ENCODE measurements at regions not wholly inside any gene's neighbourhood (a gene's known extent, or its start where the extent isn't known, plus 50 kb on each side); places are given as distances from the start of the nearest gene placed in this dataset.

DNA sequence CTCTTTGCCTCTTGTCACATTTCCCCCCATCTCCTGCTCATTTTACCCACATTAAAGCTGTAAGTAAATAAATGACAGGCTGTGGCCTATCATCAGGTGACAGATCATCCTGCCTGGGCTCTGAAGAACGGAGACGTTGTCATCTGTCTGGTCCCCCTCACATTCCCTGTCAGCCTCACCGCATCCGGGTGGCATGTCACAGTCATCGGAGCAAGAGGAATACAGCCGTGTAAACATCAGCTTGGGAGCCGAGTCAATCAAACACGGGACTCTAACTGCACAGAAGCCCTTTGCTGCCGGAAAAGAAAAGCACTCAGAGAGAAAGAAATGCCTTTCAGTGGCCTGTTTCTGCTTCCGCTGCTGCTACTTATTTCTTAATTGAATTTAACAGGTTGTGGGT lies 371.9 kb upstream of the ID4 start:
- DNase-seq (ENCODE audit: low spot score): no peak

- no peak for DNase-seq (ENCODE audit: low spot score)
Observed at GRCh38 chr6:19465760-19466159, 371.4 kb upstream of the ID4 start.

- DNase-seq (ENCODE audit: low spot score): no peak
Observed at GRCh38 chr6:19470333-19470732, 366.8 kb upstream of the ID4 start.

DNA sequence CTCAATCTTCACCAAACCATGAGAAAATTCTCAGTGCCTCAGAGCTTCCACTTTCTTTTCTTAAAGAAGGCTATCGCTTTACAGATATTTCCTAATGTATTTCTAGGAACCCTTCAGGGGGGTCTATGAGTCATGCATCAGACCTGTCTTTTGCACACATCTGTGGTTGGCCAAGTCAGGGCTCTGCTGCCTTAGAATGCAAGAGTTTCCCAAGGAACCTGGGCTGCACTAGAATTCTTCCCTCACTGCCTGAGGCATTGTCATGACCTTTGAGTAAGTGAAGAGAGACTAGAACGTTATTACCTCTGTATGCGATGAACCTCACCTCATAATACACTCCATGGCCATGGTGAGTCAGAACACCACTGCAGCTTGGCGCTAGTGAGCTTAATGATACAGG lies 365.0 kb upstream of the ID4 start:
- no peak for DNase-seq (ENCODE audit: low spot score)

DNA sequence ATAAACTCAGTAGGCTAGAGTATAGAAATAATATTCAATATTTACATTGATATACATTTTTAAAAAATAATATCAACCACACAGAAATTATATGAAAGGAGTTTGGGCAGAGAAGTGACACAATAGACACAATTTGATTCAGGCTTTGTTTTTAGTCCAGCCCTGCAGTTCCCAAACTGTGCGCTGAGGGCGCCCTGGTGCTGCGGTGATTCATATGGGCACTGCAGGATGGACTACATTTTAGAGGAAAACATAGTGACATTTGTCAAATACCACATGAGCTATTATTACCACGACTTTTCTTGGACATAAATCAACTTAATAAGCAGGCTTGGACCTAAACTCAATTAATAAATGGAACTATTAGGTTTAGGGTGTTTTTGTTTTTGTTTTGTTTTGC lies 364.3 kb upstream of the ID4 start:
- DNase-seq (ENCODE audit: low spot score): peak; percentile 13

- DNase-seq (ENCODE audit: low spot score): no peak
Observed at GRCh38 chr6:19477563-19477962, 359.6 kb upstream of the ID4 start.

DNA sequence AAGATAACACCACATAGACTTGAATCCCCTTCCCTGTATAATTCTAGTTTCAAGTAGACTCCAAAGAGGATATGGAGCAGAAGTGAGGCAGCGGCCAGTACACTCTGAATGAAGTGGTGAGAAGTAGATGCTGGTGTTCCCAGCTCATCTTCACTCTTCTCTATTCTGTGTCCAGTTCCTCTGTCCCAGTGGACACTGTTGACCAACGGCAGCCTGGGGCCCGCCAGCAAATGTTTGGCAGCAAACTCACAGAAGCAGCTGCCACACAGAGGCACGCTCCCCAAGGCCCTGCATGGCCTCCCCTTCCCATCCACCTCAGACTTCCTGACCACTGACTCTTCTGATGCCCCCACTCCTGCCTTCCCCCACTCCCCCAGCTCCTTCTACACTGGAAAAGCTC lies 358.9 kb upstream of the ID4 start:
- no peak for DNase-seq (ENCODE audit: low spot score)

- no peak for DNase-seq (ENCODE audit: low spot score)
Observed at GRCh38 chr6:19478992-19479391, 358.2 kb upstream of the ID4 start.

- no peak for DNase-seq (ENCODE audit: low spot score)
Observed at GRCh38 chr6:19479551-19479950, 357.6 kb upstream of the ID4 start.

DNA sequence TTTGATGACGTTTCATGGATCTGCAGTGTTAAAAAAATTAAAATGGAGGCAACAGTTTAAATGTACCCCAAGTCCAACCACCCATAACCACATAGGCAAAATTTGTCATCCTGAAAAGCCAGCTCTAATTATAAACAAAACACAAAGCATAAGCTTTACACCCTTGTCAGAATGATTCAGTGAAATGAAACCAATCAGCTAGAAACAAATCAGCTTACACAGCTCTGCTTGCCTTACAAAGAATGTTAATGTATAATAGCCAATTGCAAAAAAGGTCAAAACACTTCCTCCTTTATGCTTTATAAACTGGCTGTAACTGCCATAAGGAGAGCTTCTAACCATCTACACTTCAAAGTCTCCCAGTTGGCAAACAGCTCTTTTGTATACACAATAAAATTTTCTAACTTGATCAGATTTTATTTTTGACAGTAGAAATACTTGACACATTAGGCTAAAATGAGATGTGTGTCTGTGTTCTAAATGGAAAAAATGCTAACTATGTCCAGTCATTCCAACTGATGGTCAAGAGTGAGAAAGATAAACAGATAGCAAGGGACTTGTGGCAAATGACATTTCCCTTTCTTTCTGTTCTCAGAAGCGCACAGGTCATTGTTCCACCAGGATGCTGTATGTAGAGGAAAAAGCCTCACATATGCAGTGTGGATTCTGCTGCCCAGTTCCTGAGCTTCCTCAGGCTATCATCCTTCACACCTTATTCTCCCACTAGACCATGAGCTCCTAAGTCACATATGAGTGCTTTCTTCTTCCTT lies 344.3 kb upstream of the ID4 start:
- peak; percentile 17 for DNase-seq (ENCODE audit: low spot score)

DNA sequence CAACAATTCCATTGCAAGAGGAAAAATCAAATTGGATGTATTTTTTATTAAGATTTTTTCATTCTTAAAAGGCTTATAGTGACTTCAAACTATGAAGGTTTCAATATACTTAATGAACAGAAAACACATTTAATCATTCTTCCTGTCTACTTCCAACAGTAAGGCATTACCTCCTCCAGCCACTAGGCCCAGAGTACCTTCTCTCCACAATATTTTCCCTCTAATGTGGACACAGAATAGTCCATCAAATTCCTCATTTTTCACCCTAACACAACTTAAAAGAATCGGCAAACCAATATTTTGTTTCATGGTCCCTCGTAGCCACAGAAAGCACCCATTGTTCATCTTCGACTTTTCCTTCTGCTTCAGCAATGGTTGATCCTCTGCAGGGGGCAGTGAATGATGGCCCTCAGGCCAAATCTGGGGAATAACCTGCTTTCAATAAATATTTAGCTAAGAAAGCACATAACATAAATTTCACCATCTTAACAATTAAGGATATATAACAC lies 335.4 kb upstream of the ID4 start:
- no peak for DNase-seq (ENCODE audit: low spot score)

DNA sequence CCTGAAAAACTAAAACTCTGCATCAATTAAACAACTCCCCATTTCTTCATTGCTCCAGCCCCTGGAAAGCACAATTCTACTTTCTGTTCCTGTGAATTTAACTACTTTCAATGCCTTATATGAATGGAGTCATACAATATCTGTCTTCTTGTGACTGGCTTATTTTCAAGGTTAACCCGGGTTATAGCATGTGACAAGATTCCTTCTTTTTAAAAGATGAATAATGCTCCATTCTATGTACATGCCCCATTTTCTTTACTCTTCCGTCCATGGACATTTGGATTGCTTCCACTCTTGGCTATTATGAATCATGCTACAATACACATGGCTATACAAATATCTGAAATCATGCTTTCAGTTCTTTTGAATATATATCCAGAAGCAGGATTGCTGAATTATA lies 334.9 kb upstream of the ID4 start:
- no peak for DNase-seq (ENCODE audit: low spot score)

DNA sequence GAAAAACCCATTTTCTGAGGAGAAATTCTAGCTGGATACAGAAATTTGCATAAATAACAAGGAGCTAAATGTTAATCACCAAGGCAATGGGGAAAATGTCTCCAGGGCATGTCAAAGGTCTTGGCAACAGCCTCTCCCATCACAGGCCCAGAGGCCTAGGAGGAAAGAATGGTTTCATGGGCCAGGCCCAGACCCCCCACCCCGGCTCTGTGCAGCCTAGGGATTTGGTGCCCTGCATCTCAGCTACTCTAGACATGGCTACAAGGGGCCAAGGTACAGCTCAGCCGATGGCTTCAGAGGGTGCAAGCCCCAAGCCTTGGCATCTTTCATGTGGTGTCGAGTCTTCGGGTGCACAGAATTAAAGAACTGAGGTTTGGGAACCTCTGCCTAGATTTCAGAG lies 321.2 kb upstream of the ID4 start:
- no peak for DNase-seq (ENCODE audit: low spot score)

- no peak for DNase-seq (ENCODE audit: low spot score)
Observed at GRCh38 chr6:19519941-19520340, 317.2 kb upstream of the ID4 start.

DNA sequence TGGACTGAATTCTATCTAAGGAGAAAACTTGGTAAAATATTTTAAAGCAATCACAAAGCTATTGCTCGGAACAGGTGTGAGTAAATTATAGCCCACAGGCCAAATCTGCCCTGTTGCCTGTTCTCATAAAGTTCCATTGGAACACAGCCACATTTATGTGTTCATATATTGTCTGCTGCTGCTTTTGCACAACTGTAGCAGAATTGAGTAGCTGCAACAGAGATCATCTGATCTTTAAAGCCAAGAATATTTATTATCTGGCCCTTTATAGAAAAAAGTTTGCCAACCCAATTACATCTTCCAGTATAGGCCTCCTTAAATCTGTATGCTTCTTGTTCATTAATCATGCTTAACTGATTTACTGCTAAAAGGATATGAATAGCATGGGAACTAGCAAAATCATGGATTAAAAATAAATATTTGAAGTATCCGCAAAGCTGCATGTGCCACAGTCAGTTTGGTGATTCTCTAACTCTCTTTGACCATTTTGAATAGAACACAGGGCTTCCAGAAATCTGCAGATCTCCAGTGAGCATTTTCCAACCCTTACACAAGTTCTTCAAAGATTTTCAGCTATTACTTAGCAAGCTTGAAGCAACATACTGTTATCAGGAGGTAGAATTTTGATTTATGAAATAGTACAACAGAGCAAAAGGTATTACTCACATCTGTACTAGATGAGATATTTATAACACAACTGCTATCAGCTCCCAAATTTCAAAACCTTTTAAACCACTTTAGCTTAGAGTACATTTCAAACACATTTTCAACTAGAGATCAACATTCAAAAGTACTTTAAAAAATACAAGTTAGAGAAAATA lies 312.6 kb upstream of the ID4 start:
- no peak for DNase-seq (ENCODE audit: low spot score)

GRCh38 chr6:19525673-19526072 lies 311.5 kb upstream of the ID4 start:
- DNase-seq (ENCODE audit: low spot score): no peak

GRCh38 chr6:19530188-19530587 lies 307.0 kb upstream of the ID4 start:
- DNase-seq (ENCODE audit: low spot score): no peak

- peak; percentile 34 for DNase-seq (ENCODE audit: low spot score)
Observed at GRCh38 chr6:19535351-19535750, 301.8 kb upstream of the ID4 start.

DNA sequence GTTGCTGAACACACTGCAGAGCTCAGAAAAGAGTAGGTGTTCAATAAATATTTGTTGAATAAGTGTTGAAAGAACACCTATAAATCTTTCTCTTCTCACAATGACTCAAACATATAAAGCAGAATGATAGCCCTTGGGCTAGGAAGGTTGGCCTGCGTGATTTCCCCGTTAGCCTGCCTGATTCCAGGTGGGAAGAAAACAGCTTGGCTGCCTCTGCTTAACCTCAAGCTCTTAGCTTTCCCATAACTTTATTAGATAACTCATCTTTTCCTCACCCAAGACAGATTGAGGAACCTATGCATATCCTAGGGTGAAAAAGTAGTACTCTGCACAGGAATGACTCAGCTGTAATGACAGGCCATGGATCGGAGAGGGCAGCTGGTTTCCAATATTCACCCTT lies 300.3 kb upstream of the ID4 start:
- DNase-seq (ENCODE audit: low spot score): no peak

DNA sequence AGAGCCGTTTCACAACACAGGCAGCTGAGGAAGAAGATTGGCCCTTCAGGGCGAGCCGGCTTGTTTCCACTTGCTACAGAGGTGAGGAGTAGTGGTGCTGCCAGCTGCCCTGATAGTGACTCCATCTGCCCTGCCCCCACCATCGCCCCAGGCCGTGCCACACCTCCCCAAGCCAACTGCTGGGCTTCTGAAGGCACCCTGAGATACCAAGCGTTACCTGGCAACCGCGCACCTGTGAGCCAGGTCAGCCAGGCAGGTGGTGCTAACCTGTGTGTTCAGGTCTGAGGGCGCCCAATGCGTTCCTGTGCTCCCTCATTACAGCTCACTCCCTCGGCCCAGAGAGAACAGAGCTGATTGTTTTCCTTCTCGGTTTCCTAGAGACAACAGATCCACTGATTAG lies 299.1 kb upstream of the ID4 start:
- DNase-seq (ENCODE audit: low spot score): no peak

- DNase-seq (ENCODE audit: low spot score): no peak
Observed at GRCh38 chr6:19547507-19547906, 289.7 kb upstream of the ID4 start.

GRCh38 chr6:19549109-19549508 lies 288.1 kb upstream of the ID4 start:
- no peak for DNase-seq (ENCODE audit: low spot score)

DNA sequence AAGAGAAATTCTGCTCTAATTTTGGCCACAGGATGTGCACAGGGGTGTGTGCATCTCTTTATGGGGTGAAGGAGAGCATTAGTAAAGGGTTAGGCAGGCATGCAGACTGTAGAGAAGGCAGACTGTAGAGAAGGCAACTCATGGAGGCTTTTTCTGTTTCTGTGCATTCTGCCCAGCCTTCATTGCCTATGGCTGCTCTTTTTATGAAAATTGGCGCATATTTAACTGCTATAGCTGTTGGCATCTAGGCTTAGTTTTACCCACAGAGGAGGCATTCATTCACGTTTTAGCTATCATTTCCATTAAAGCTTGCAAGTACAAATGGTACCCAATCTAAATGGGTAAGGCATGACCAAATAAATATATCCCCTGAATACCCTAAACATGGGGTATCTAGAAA lies 286.8 kb upstream of the ID4 start:
- DNase-seq (ENCODE audit: low spot score): no peak

Measured in cerebellar cortex (tissue), 1 donor.